GM12878 (cell line): ENCODE measurements at regions not wholly inside any gene's neighbourhood (a gene's known extent, or its start where the extent isn't known, plus 50 kb on each side); places are given as distances from the start of the nearest gene placed in this dataset.

Source experiments
- ATAC-seq: fragments of 200-7000 bp; cut with Tn5 transposase; 3 replicates; pipeline ENCODE4 v1.9.1; 2020; ENCODE audit warnings: mild to moderate bottlenecking, moderate library complexity
- BruUV-seq: library from RNA; stranded (reverse); fragments of 400-500 nt; replicated peaks from 2 replicates; lab custom pipeline; 2021; lab: Mats Ljungman, UMichigan
- CTCF ChIA-PET: fragments of 300-600 bp; sonication (Branson Sonifier 250); formaldehyde crosslinking; extraction: SDS; loops from one replicate; lab custom pipeline; 2021; ENCODE audit warnings: inconsistent platforms; lab: Yijun Ruan, JAX
- POLR2A ChIA-PET: fragments of 350-600 bp; formaldehyde crosslinking; extraction: SDS; loops from one replicate; lab custom pipeline; 2021; ENCODE audit warnings: inconsistent platforms; lab: Charles Lee
- RAD21 ChIA-PET: fragments of 300-600 bp; sonication (Branson Sonifier 250); formaldehyde crosslinking; loops from one replicate; lab custom pipeline; 2023; ENCODE audit warnings: antibody characterized with exemption; ENCODE audit not compliant: unreplicated experiment; lab: Charles Lee
- SMC1A ChIA-PET: fragments of 300-600 bp; sonication (Branson Sonifier 250); formaldehyde crosslinking; loops from one replicate; lab custom pipeline; 2023; ENCODE audit not compliant: unreplicated experiment, uncharacterized antibody; lab: Charles Lee
- DNase-seq: peaks from one replicate; pipeline ENCODE4 v3.0.0-alpha.2; 2011; ENCODE audit warnings: low read depth, low spot score
- FAIRE-seq: peaks from 3 replicates; lab custom pipeline; 2011; peaks lifted over from hg19 to GRCh38; lab: Jason Lieb, UNC
- H2AFZ ChIP-seq: 2 replicates; pipeline ENCODE4 v1.6.0; 2011; ENCODE audit warnings: low read depth, low read length, control low read depth; ENCODE audit not compliant: control insufficient read depth
- H3K27ac ChIP-seq: 2 replicates; pipeline ENCODE4 v1.5.1; 2011; ENCODE audit warnings: control low read depth; ENCODE audit not compliant: control insufficient read depth, insufficient read depth
- H3K27me3 ChIP-seq, 2 experiments: replicated peaks in 1 of 2; 2 replicates each; pipeline versions ENCODE4 v1.6.0 to v1.6.1; 2011; ENCODE audit warnings: low read length in 1 of 2; ENCODE audit not compliant: control insufficient read depth in 2 of 2, insufficient read depth in 2 of 2
- H3K36me3 ChIP-seq, 2 experiments: 2 replicates each; pipeline ENCODE4 v1.5.1; 2011; ENCODE audit warnings: low read length in 1 of 2; ENCODE audit not compliant: control insufficient read depth in 2 of 2, insufficient read depth in 2 of 2
- H3K4me1 ChIP-seq: 2 replicates; pipeline ENCODE4 v1.6.1; 2011; ENCODE audit warnings: mild to moderate bottlenecking, low read length, moderate library complexity, mixed read lengths; ENCODE audit not compliant: control insufficient read depth, insufficient read depth
- H3K4me2 ChIP-seq: 2 replicates; pipeline ENCODE4 v1.6.0; 2011; ENCODE audit warnings: control low read depth; ENCODE audit not compliant: control insufficient read depth, insufficient read depth
- H3K4me3 ChIP-seq: fragments of 200-600 bp; sonication (generic); 2 replicates; pipeline ENCODE4 v1.5.1; 2016
- H3K79me2 ChIP-seq: 2 replicates; pipeline ENCODE4 v1.6.0; 2011; ENCODE audit warnings: low read length; ENCODE audit not compliant: control insufficient read depth, insufficient read depth
- H3K9ac ChIP-seq: 2 replicates; pipeline ENCODE4 v1.8.0; 2011; ENCODE audit warnings: low read length, control low read depth, mixed read lengths; ENCODE audit not compliant: control insufficient read depth, insufficient read depth
- H3K9me3 ChIP-seq: replicated peaks from 3 replicates; pipeline ENCODE4 v1.5.1; 2011; ENCODE audit warnings: mild to moderate bottlenecking, low read length; ENCODE audit not compliant: control insufficient read depth, insufficient read depth
- H4K20me1 ChIP-seq: 2 replicates; pipeline ENCODE4 v1.6.0; 2011; ENCODE audit not compliant: control insufficient read depth, insufficient read depth
- ATF7 ChIP-seq: fragments of 450-650 bp; IDR thresholded peaks from 2 replicates; pipeline ENCODE4 v1.6.1; 2016; ENCODE audit warnings: low read depth, mild to moderate bottlenecking
- BCL11A ChIP-seq: IDR thresholded peaks from 2 replicates; pipeline ENCODE4 v1.6.1; 2011; ENCODE audit warnings: low read depth, low read length
- E2F8 ChIP-seq: fragments of 450-650 bp; IDR thresholded peaks from 2 replicates; pipeline ENCODE4 v1.6.1; 2018; ENCODE audit warnings: mild to moderate bottlenecking, low read depth, moderate library complexity; ENCODE audit not compliant: partially characterized antibody
- MAX ChIP-seq: IDR thresholded peaks from 2 replicates; pipeline ENCODE4 v1.6.1; 2012; ENCODE audit warnings: low read depth, low read length, improper control_type of control experiment
- PML ChIP-seq: IDR thresholded peaks from 2 replicates; pipeline ENCODE4 v1.6.1; 2012; ENCODE audit warnings: low read length, inconsistent platforms
- RBBP5 ChIP-seq: fragments of 200-600 bp; sonication (generic); conservative IDR thresholded peaks from 2 replicates; pipeline ENCODE4 v1.6.1; 2016
- RUNX3 ChIP-seq: IDR thresholded peaks from 2 replicates; pipeline ENCODE4 v1.6.1; 2012; ENCODE audit warnings: low read length, inconsistent platforms
- SPI1 ChIP-seq: IDR thresholded peaks from 2 replicates; pipeline ENCODE4 v1.6.1; 2011; ENCODE audit warnings: low read depth, mild to moderate bottlenecking, low read length, moderate library complexity, borderline replicate concordance; ENCODE audit not compliant: insufficient read depth
- STAT1 ChIP-seq: fragments of 450-650 bp; conservative IDR thresholded peaks from 2 replicates; pipeline ENCODE4 v1.6.1; 2014; ENCODE audit warnings: antibody characterized with exemption, mild to moderate bottlenecking
- YBX1 ChIP-seq: fragments of 450-650 bp; IDR thresholded peaks from 2 replicates; pipeline ENCODE4 v1.6.1; 2016; ENCODE audit warnings: antibody characterized with exemption
- WGBS: methylation state at CpG from one replicate; pipeline ENCODE4 v1.1.6; 2016; ENCODE audit warnings: low lambda C conversion rate; ENCODE audit not compliant: insufficient replicate concordance, insufficient coverage; ENCODE audit errors: missing lambda C conversion rate; 5-methylcytosine and 5-hydroxymethylcytosine counted together
- in situ Hi-C: fragments of 300-500 bp; cut with MboI; formaldehyde crosslinking; loops from 9 replicates; pipeline ENCODE4 v1.14.3; 2018; ENCODE audit warnings: mixed read lengths
- intact Hi-C: fragments of 100-400 bp; cut with micrococcal nuclease; formaldehyde crosslinking; loops from one replicate; pipeline ENCODE4 v1.14.2; 2022; ENCODE audit not compliant: unreplicated experiment
- TF ChIP-seq, protein P1 (sequence below): fragments of 450-650 bp; formaldehyde crosslinking; IDR thresholded peaks from 2 replicates; pipeline ENCODE4 v1.4.0; 2020; ENCODE audit warnings: mild to moderate bottlenecking, moderate library complexity
- TF ChIP-seq, protein P2 (sequence below): IDR thresholded peaks from 2 replicates; pipeline ENCODE4 v1.6.1; 2011; ENCODE audit warnings: borderline replicate concordance, low read depth, mild to moderate bottlenecking, moderate library complexity, low read length; ENCODE audit not compliant: insufficient read depth, poor library complexity, severe bottlenecking

- no peak for TF ChIP-seq ATF7
- TF ChIP-seq, all 136 proteins: peak for 0
Observed at GRCh38 chr11:15870911-15871310, 485.4 kb downstream of the SOX6 start (continued).

- no peaks in the 10 kb centered on the region for H4K20me1 ChIP-seq
- H3K27ac ChIP-seq = no peak overlapping the region
- ChIA-PET SMC1A (interaction anchor here (1.0 kb wide), 1 partner anchor 42 kb away, joined by 3 read pairs; no protein-coding TSS in a partner anchor), POLR2A (no interaction called here), RAD21 (interaction anchor here (1.0 kb wide), 1 partner anchor 41 kb away, joined by 3 read pairs; no protein-coding TSS in a partner anchor), CTCF (no interaction called here)
- no peak overlapping the region for H3K4me2 ChIP-seq
- no peak overlapping the region for H3K9ac ChIP-seq
- ATAC-seq = no peak
- no peaks in the 10 kb centered on the region for H3K79me2 ChIP-seq
- FAIRE-seq = no peak
- no peaks in the 10 kb centered on the region for H3K9me3 ChIP-seq
- H3K4me1 ChIP-seq = no peaks in the 10 kb centered on the region
- intact Hi-C loops = no loop called here
- H3K4me3 ChIP-seq = no peak overlapping the region
- H3K36me3 ChIP-seq = no peaks in the 10 kb centered on the region
- no peak for DNase-seq
- H3K27me3 ChIP-seq = no peaks in the 10 kb centered on the region; a peak in 1 of 4 replicates
- BruUV-seq = no TSS peak
- H2AFZ ChIP-seq = no peak overlapping the region
- WGBS = 18% methylated on average over 3 of the region's 3 CpGs
- in situ Hi-C loops = no loop called here
- TF ChIP-seq BCL11A (no peak), PML (no peak), MAX (no peak), RBBP5 (no peak), STAT1 (no peak), YBX1 (no peak), SPI1 (no peak), RUNX3 (no peak), E2F8 (no peak)
- TF ChIP-seq, protein P1, sequence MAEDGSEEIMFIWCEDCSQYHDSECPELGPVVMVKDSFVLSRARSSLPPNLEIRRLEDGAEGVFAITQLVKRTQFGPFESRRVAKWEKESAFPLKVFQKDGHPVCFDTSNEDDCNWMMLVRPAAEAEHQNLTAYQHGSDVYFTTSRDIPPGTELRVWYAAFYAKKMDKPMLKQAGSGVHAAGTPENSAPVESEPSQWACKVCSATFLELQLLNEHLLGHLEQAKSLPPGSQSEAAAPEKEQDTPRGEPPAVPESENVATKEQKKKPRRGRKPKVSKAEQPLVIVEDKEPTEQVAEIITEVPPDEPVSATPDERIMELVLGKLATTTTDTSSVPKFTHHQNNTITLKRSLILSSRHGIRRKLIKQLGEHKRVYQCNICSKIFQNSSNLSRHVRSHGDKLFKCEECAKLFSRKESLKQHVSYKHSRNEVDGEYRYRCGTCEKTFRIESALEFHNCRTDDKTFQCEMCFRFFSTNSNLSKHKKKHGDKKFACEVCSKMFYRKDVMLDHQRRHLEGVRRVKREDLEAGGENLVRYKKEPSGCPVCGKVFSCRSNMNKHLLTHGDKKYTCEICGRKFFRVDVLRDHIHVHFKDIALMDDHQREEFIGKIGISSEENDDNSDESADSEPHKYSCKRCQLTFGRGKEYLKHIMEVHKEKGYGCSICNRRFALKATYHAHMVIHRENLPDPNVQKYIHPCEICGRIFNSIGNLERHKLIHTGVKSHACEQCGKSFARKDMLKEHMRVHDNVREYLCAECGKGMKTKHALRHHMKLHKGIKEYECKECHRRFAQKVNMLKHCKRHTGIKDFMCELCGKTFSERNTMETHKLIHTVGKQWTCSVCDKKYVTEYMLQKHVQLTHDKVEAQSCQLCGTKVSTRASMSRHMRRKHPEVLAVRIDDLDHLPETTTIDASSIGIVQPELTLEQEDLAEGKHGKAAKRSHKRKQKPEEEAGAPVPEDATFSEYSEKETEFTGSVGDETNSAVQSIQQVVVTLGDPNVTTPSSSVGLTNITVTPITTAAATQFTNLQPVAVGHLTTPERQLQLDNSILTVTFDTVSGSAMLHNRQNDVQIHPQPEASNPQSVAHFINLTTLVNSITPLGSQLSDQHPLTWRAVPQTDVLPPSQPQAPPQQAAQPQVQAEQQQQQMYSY = no peak
- TF ChIP-seq, protein P2, sequence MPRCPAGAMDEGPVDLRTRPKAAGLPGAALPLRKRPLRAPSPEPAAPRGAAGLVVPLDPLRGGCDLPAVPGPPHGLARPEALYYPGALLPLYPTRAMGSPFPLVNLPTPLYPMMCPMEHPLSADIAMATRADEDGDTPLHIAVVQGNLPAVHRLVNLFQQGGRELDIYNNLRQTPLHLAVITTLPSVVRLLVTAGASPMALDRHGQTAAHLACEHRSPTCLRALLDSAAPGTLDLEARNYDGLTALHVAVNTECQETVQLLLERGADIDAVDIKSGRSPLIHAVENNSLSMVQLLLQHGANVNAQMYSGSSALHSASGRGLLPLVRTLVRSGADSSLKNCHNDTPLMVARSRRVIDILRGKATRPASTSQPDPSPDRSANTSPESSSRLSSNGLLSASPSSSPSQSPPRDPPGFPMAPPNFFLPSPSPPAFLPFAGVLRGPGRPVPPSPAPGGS = no peak
Observed at GRCh38 chr11:15871904-15872626, 484.3 kb downstream of the SOX6 start.
